IMR-90 (cell line): ENCODE measurements at regions not wholly inside any gene's neighbourhood (a gene's known extent, or its start where the extent isn't known, plus 50 kb on each side); places are given as distances from the start of the nearest gene placed in this dataset.

Source experiments
- ATAC-seq: fragments of 200-7000 bp; cut with Tn5 transposase; 2 replicates; pipeline ENCODE4 v1.9.1; 2020; ENCODE audit warnings: low read depth, mild to moderate bottlenecking, moderate library complexity
- BruUV-seq: library from RNA; stranded (reverse); fragments of 400-500 nt; replicated peaks from 2 replicates; lab custom pipeline; 2021; lab: Mats Ljungman, UMichigan
- CTCF ChIA-PET: fragments of 300-600 bp; formaldehyde crosslinking; extraction: SDS; loops from one replicate; lab custom pipeline; 2021; ENCODE audit warnings: antibody characterized with exemption; lab: Yijun Ruan, JAX
- POLR2A ChIA-PET: fragments of 300-600 bp; sonication (Branson Sonifier 250); formaldehyde crosslinking; loops from one replicate; lab custom pipeline; 2022; ENCODE audit warnings: antibody characterized with exemption; ENCODE audit not compliant: unreplicated experiment; lab: Charles Lee
- DNase-seq: peaks from one replicate; pipeline ENCODE4 v3.0.0; 2013
- H2AFZ ChIP-seq: replicated peaks from 2 replicates; pipeline ENCODE3; 2013; ENCODE audit warnings: low read length, mild to moderate bottlenecking; ENCODE audit not compliant: poor library complexity
- H2AK5ac ChIP-seq: 2 replicates; pipeline ENCODE4 v1.6.1; 2013; ENCODE audit warnings: low read depth, low read length, inconsistent platforms
- H2AK9ac ChIP-seq: replicated peaks from 2 replicates; pipeline ENCODE3; 2013; ENCODE audit warnings: mild to moderate bottlenecking, low read depth, low read length, moderate library complexity; ENCODE audit not compliant: poor library complexity
- H2BK120ac ChIP-seq: 2 replicates; pipeline ENCODE4 v1.6.1; 2013; ENCODE audit warnings: low read depth, low read length, inconsistent platforms
- H2BK15ac ChIP-seq: 3 replicates; pipeline ENCODE4 v1.6.1; 2013; ENCODE audit warnings: low read depth, low read length, inconsistent platforms
- H2BK20ac ChIP-seq: 2 replicates; pipeline ENCODE4 v1.6.1; 2013; ENCODE audit warnings: low read depth, mild to moderate bottlenecking, inconsistent platforms, low read length, moderate library complexity
- H2BK5ac ChIP-seq: 2 replicates; pipeline ENCODE4 v1.6.1; 2013; ENCODE audit warnings: mild to moderate bottlenecking, low read depth, low read length, inconsistent platforms; ENCODE audit not compliant: poor library complexity, severe bottlenecking
- H3K14ac ChIP-seq: replicated peaks from 2 replicates; pipeline ENCODE4 v1.6.1; 2013; ENCODE audit warnings: low read depth, low read length, inconsistent platforms
- H3K18ac ChIP-seq: 2 replicates; pipeline ENCODE4 v1.6.1; 2013; ENCODE audit warnings: low read depth, low read length, control low read depth
- H3K23ac ChIP-seq: 2 replicates; pipeline ENCODE4 v1.6.1; 2013; ENCODE audit warnings: low read depth, low read length, inconsistent platforms
- H3K27ac ChIP-seq: 2 replicates; pipeline ENCODE4 v1.5.1; 2013; ENCODE audit warnings: mild to moderate bottlenecking, control low read depth, low read length; ENCODE audit not compliant: insufficient read depth
- H3K27me3 ChIP-seq: 2 replicates; pipeline ENCODE4 v1.6.1; 2013; ENCODE audit warnings: low read length; ENCODE audit not compliant: control insufficient read depth, insufficient read depth
- H3K36me3 ChIP-seq: 2 replicates; pipeline ENCODE4 v1.6.1; 2013; ENCODE audit warnings: low read length, mixed read lengths; ENCODE audit not compliant: control insufficient read depth, insufficient read depth
- H3K4ac ChIP-seq: 2 replicates; pipeline ENCODE4 v1.6.1; 2013; ENCODE audit warnings: low read depth, low read length, inconsistent platforms
- H3K4me1 ChIP-seq: 2 replicates; pipeline ENCODE4 v1.6.1; 2013; ENCODE audit warnings: low read length, mixed read lengths; ENCODE audit not compliant: control insufficient read depth, insufficient read depth
- H3K4me2 ChIP-seq: 2 replicates; pipeline ENCODE4 v1.6.1; 2013; ENCODE audit warnings: low read depth, mild to moderate bottlenecking, control low read depth, low read length, moderate library complexity
- H3K4me3 ChIP-seq: 2 replicates; pipeline ENCODE4 v1.5.1; 2013; ENCODE audit warnings: low read depth, mild to moderate bottlenecking, control low read depth, low read length, moderate library complexity; ENCODE audit not compliant: insufficient read depth
- H3K56ac ChIP-seq: 2 replicates; pipeline ENCODE4 v1.6.1; 2013; ENCODE audit warnings: low read length, inconsistent platforms; ENCODE audit not compliant: insufficient read depth; ENCODE audit errors: extremely low read depth
- H3K79me1 ChIP-seq, 2 experiments: 2 replicates each; pipeline ENCODE4 v1.6.1; 2013; ENCODE audit warnings: low read length in 2 of 2, inconsistent platforms in 1 of 2, low read depth in 1 of 2
- H3K9ac ChIP-seq: 2 replicates; pipeline ENCODE4 v1.6.1; 2013; ENCODE audit warnings: low read depth, low read length, control low read depth
- H3K9me1 ChIP-seq: 2 replicates; pipeline ENCODE4 v1.6.1; 2013; ENCODE audit warnings: low read length, inconsistent platforms; ENCODE audit not compliant: insufficient read depth
- H3K9me3 ChIP-seq: 2 replicates; pipeline ENCODE4 v1.6.1; 2013; ENCODE audit warnings: low read length; ENCODE audit not compliant: control insufficient read depth, insufficient read depth
- H4K20me1 ChIP-seq: 2 replicates; pipeline ENCODE4 v1.6.1; 2013; ENCODE audit warnings: low read length, inconsistent platforms; ENCODE audit not compliant: insufficient read depth
- H4K5ac ChIP-seq: 2 replicates; pipeline ENCODE4 v1.6.1; 2013; ENCODE audit warnings: mild to moderate bottlenecking, low read depth, low read length, control low read depth
- H4K8ac ChIP-seq, 2 experiments: 2 replicates each; pipeline ENCODE4 v1.6.1; 2013; ENCODE audit warnings: low read depth in 2 of 2, low read length in 2 of 2, control low read depth in 1 of 2, inconsistent platforms in 1 of 2
- H4K91ac ChIP-seq: 2 replicates; pipeline ENCODE4 v1.6.1; 2013; ENCODE audit warnings: low read depth, low read length, inconsistent platforms; ENCODE audit not compliant: insufficient read depth
- MAFK ChIP-seq: IDR thresholded peaks from 2 replicates; pipeline ENCODE4 v1.6.1; 2012; ENCODE audit warnings: low read depth, low read length, improper control_type of control experiment
- RAD21 ChIP-seq: IDR thresholded peaks from 2 replicates; pipeline ENCODE4 v1.6.1; 2012; ENCODE audit warnings: low read length, improper control_type of control experiment
- RFX5 ChIP-seq: IDR thresholded peaks from 2 replicates; pipeline ENCODE4 v1.8.0; 2012; ENCODE audit warnings: low read depth, mild to moderate bottlenecking, low read length, moderate library complexity
- SMC3 ChIP-seq: fragments of 150-350 bp; IDR thresholded peaks from 2 replicates; pipeline ENCODE4 v1.6.1; 2016; ENCODE audit warnings: low read depth, mild to moderate bottlenecking, antibody characterized with exemption, low read length, moderate library complexity
- WGBS, 2 experiments: methylation state at CpG; one replicate each; pipeline versions ENCODE4 v1.1.5 to v1.1.7; 2013; ENCODE audit warnings: missing lambda C conversion rate in 2 of 2; ENCODE audit not compliant: insufficient read length in 1 of 2; ENCODE audit errors: extremely low coverage in 2 of 2; 5-methylcytosine and 5-hydroxymethylcytosine counted together
- dilution Hi-C: fragments of 300-500 bp; cut with HindIII; formaldehyde crosslinking; loops from one replicate; pipeline ENCODE4 v1.14.3; 2018; ENCODE audit warnings: low sequenced_read_pairs; ENCODE audit not compliant: unreplicated experiment
- in situ Hi-C: fragments of 300-500 bp; cut with MboI; formaldehyde crosslinking; loops from 3 replicates; pipeline ENCODE4 v1.14.3; 2019; ENCODE audit warnings: low sequenced_read_pairs, inconsistent platforms, mixed read lengths
- intact Hi-C: fragments of 100-400 bp; cut with micrococcal nuclease; formaldehyde crosslinking; loops from 2 replicates; pipeline ENCODE4 v1.10.0; 2022
- TF ChIP-seq, protein P1 (sequence below): fragments of 150-350 bp; IDR thresholded peaks from 2 replicates; pipeline ENCODE4 v1.6.1; 2017; ENCODE audit warnings: mild to moderate bottlenecking, antibody characterized with exemption, low read length, low read depth

DNA sequence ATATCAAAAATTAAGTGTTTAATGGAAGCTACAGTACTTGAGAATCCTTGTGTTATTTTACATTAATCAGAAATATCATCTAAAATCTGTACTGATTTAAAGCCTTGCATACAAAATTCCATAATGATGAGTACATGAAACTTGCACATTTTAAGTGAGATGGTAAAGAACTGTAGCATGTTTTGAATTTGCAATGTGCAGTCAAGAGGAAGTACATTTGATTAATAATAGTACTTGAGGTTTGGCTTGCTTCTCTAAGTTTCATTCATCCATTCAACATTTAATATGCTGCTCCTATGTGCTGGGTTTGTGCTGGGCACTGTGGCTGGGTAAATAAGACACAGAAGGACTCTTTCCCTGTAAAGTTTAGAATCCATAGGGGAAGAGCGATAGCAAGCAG is 332.3 kb downstream of the CNTN3 start:
- Histone ChIP-seq H3K56ac (no peak overlapping the region), H3K4me3 (no peak overlapping the region), H3K27ac (no peak overlapping the region), H3K9me3 (no peaks in the 10 kb centered on the region), H3K4me1 (no peaks in the 10 kb centered on the region), H3K23ac (no peak overlapping the region), H3K9me1 (no peaks in the 10 kb centered on the region), H3K4me2 (no peak overlapping the region), H2AFZ (no peak overlapping the region), H2BK15ac (no peak overlapping the region), H3K18ac (no peak overlapping the region), H4K20me1 (no peaks in the 10 kb centered on the region), H3K79me1 (no peaks in the 10 kb centered on the region), H2BK5ac (no peak overlapping the region), H2BK20ac (no peak overlapping the region), H2BK120ac (no peak overlapping the region), H3K36me3 (no peaks in the 10 kb centered on the region), H3K9ac (no peak overlapping the region), H4K5ac (no peak overlapping the region), H3K4ac (no peak overlapping the region), H2AK9ac (no peak overlapping the region), H3K27me3 (no peaks in the 10 kb centered on the region), H3K14ac (no peak overlapping the region), H4K91ac (no peak overlapping the region), H2AK5ac (no peak overlapping the region), H4K8ac (no peak overlapping the region)
- in situ Hi-C loops, result no loop called here
- WGBS, 2 experiments, result no CpG with 5 or more reads among the region's 1 CpG
- peak; percentile 13 for DNase-seq
- no peak for ATAC-seq
- ChIA-PET POLR2A (no interaction called here), CTCF (no interaction called here)
- TF ChIP-seq RAD21 (no peak), RFX5 (no peak), SMC3 (no peak), MAFK (no peak)
- TF ChIP-seq, protein P1, sequence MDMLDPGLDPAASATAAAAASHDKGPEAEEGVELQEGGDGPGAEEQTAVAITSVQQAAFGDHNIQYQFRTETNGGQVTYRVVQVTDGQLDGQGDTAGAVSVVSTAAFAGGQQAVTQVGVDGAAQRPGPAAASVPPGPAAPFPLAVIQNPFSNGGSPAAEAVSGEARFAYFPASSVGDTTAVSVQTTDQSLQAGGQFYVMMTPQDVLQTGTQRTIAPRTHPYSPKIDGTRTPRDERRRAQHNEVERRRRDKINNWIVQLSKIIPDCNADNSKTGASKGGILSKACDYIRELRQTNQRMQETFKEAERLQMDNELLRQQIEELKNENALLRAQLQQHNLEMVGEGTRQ, result no peak
- no TSS peak for BruUV-seq
- dilution Hi-C loops, result no loop called here
- intact Hi-C loops, result no loop called here
